ENCODE measurements at regions not wholly inside any gene's neighbourhood (a gene's known extent, or its start where the extent isn't known, plus 50 kb on each side); places are given as distances from the start of the nearest gene placed in this dataset.

- POLR2A ChIA-PET: no interaction called here
- Mint-ChIP-seq H3K4me3 (no peak overlapping the region), H3K27me3 (no peaks in the 10 kb centered on the region), H3K36me3 (no peaks in the 10 kb centered on the region), H3K4me1 (no peaks in the 10 kb centered on the region), H3K27ac (no peak overlapping the region), H3K9me3 (peaks cover 6 to 20% (median 11%) of the 10 kb centered on the region in 3 donors)
- H3K27me3 ChIP-seq (replicated peaks in 1 of 2; ENCODE audit: control insufficient read depth in 2 of 2, extremely low read depth in 1 of 2, insufficient read depth in 2 of 2, low read length in 1 of 2): no peaks in the 10 kb centered on the region
- CTCF ChIA-PET: no interaction called here
- H3K4me3 ChIP-seq (ENCODE audit: control insufficient read depth in 1 of 2, extremely low read depth in 1 of 2, low read length in 1 of 2): no peak overlapping the region
- DNase-seq: no peak
- no peaks in the 10 kb centered on the region for H3K36me3 ChIP-seq (ENCODE audit: control insufficient read depth in 2 of 2, extremely low read depth in 1 of 2, insufficient read depth in 1 of 2, low read length in 1 of 2)
- H3K9me3 ChIP-seq: no peaks in the 10 kb centered on the region
- ATAC-seq (replicated peaks in 1 of 4): no peak
- H3K27ac ChIP-seq (ENCODE audit: low read length): no peak overlapping the region
- WGBS (ENCODE audit: insufficient coverage): no CpG with 5 or more reads among the region's 3 CpGs
- no peaks in the 10 kb centered on the region for H3K4me1 ChIP-seq (ENCODE audit: control insufficient read depth in 1 of 2, extremely low read depth in 1 of 2, insufficient read depth in 2 of 2, low read length in 2 of 2)
Measured at GRCh38 chr2:52128081-52128480, 1096.1 kb upstream of the NRXN1 start.

GRCh38 chr2:52127527-52127926 lies 1095.6 kb upstream of the NRXN1 start:
- Histone ChIP-seq H3K27ac (ENCODE audit: low read length) (no peak overlapping the region), H3K9me3 (no peaks in the 10 kb centered on the region), H3K4me3 (ENCODE audit: control insufficient read depth in 1 of 2, extremely low read depth in 1 of 2, low read length in 1 of 2) (no peak overlapping the region), H3K36me3 (ENCODE audit: control insufficient read depth in 2 of 2, extremely low read depth in 1 of 2, insufficient read depth in 1 of 2, low read length in 1 of 2) (no peaks in the 10 kb centered on the region), H3K4me1 (ENCODE audit: control insufficient read depth in 1 of 2, extremely low read depth in 1 of 2, insufficient read depth in 2 of 2, low read length in 2 of 2) (no peaks in the 10 kb centered on the region), H3K27me3 (replicated peaks in 1 of 2; ENCODE audit: control insufficient read depth in 2 of 2, extremely low read depth in 1 of 2, insufficient read depth in 2 of 2, low read length in 1 of 2) (no peaks in the 10 kb centered on the region)
- Mint-ChIP-seq H3K4me1 (no peaks in the 10 kb centered on the region), H3K36me3 (no peaks in the 10 kb centered on the region), H3K27ac (no peak overlapping the region), H3K4me3 (no peak overlapping the region), H3K9me3 (peaks cover 6 to 20% (median 11%) of the 10 kb centered on the region in 3 donors), H3K27me3 (no peaks in the 10 kb centered on the region)
- no CpG with 5 or more reads among the region's 1 CpG for WGBS (ENCODE audit: insufficient coverage)
- ChIA-PET POLR2A (no interaction called here), CTCF (no interaction called here)
- no peak for ATAC-seq (replicated peaks in 1 of 4)
- no peak for DNase-seq

DNA sequence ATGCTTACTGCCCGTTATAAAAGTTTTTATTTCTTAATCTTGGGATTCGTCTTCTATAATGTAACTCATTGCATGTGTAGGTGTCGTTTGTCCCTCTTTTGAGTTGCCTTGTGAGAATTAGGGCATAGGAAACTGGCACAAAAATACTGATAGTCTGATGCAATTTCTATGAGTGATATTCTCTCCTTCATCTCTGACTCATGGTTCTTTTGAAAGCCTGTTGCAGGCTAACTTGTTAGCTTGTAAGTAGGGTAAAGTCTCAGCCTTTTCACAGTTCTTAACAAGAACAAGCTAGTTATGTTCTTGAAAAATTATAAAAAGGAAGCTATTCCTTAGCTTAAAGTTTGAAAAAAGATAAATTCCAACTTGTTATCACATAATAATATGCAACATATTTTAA lies 1085.4 kb upstream of the NRXN1 start:
- no peaks in the 10 kb centered on the region for H3K36me3 Mint-ChIP-seq
- POLR2A ChIA-PET: no interaction called here
- CTCF ChIA-PET: no interaction called here
- no peak for ATAC-seq (replicated peaks in 1 of 4)
- no peak overlapping the region for H3K27ac Mint-ChIP-seq
- H3K27ac ChIP-seq (ENCODE audit: low read length): no peak overlapping the region
- no peaks in the 10 kb centered on the region for H3K36me3 ChIP-seq (ENCODE audit: control insufficient read depth in 2 of 2, extremely low read depth in 1 of 2, insufficient read depth in 1 of 2, low read length in 1 of 2)
- no peaks in the 10 kb centered on the region for H3K27me3 Mint-ChIP-seq
- H3K4me1 ChIP-seq (ENCODE audit: control insufficient read depth in 1 of 2, extremely low read depth in 1 of 2, insufficient read depth in 2 of 2, low read length in 2 of 2): no peaks in the 10 kb centered on the region
- DNase-seq: no peak
- WGBS (ENCODE audit: insufficient coverage): 60% methylated on average over 2 of the region's 3 CpGs
- H3K4me3 Mint-ChIP-seq: no peak overlapping the region
- no peaks in the 10 kb centered on the region for H3K4me1 Mint-ChIP-seq
- H3K27me3 ChIP-seq (replicated peaks in 1 of 2; ENCODE audit: control insufficient read depth in 2 of 2, extremely low read depth in 1 of 2, insufficient read depth in 2 of 2, low read length in 1 of 2): no peaks in the 10 kb centered on the region
- H3K9me3 Mint-ChIP-seq: peaks cover 3 to 8% (median 6%) of the 10 kb centered on the region in 3 donors
- H3K4me3 ChIP-seq (ENCODE audit: control insufficient read depth in 1 of 2, extremely low read depth in 1 of 2, low read length in 1 of 2): no peak overlapping the region
- peaks cover 6% of the 10 kb centered on the region for H3K9me3 ChIP-seq

- Mint-ChIP-seq H3K27me3 (no peaks in the 10 kb centered on the region), H3K9me3 (peaks cover 6 to 9% (median 7%) of the 10 kb centered on the region in 3 donors), H3K36me3 (no peaks in the 10 kb centered on the region), H3K4me3 (no peak overlapping the region), H3K4me1 (no peaks in the 10 kb centered on the region), H3K27ac (no peak overlapping the region)
- Histone ChIP-seq H3K27me3 (replicated peaks in 1 of 2; ENCODE audit: control insufficient read depth in 2 of 2, extremely low read depth in 1 of 2, insufficient read depth in 2 of 2, low read length in 1 of 2) (no peaks in the 10 kb centered on the region), H3K36me3 (ENCODE audit: control insufficient read depth in 2 of 2, extremely low read depth in 1 of 2, insufficient read depth in 1 of 2, low read length in 1 of 2) (no peaks in the 10 kb centered on the region), H3K4me1 (ENCODE audit: control insufficient read depth in 1 of 2, extremely low read depth in 1 of 2, insufficient read depth in 2 of 2, low read length in 2 of 2) (no peaks in the 10 kb centered on the region), H3K27ac (ENCODE audit: low read length) (no peak overlapping the region), H3K9me3 (peaks cover 6% of the 10 kb centered on the region), H3K4me3 (ENCODE audit: control insufficient read depth in 1 of 2, extremely low read depth in 1 of 2, low read length in 1 of 2) (no peak overlapping the region)
- CTCF ChIA-PET: no interaction called here
- ATAC-seq (replicated peaks in 1 of 4) (no peak), DNase-seq (no peak)
- WGBS (ENCODE audit: insufficient coverage): no CpG with 5 or more reads among the region's 1 CpG
- POLR2A ChIA-PET: no interaction called here
Measured at GRCh38 chr2:52115750-52116149, 1083.8 kb upstream of the NRXN1 start.

DNA sequence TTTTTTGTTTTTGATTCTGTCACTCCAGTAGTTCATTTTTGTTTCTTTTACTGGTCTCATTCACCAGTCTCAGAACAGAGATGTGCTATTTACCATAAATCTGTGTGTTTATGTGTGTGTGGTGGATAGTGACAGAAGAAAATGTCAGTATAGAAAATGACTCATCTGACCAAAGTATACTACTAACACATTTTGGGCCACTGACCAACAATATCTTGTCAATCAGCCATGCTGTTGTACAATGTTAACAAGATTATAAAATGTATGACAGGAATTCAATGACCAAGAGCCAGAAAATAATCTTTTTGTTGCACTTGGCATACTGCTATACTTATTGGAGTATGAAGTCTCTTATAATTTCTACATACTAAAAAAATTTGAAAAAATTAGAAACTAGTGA lies 1081.4 kb upstream of the NRXN1 start:
- POLR2A ChIA-PET: no interaction called here
- peaks cover 6 to 7% (median 7%) of the 10 kb centered on the region in 3 donors for H3K9me3 Mint-ChIP-seq
- CTCF ChIA-PET: no interaction called here

DNA sequence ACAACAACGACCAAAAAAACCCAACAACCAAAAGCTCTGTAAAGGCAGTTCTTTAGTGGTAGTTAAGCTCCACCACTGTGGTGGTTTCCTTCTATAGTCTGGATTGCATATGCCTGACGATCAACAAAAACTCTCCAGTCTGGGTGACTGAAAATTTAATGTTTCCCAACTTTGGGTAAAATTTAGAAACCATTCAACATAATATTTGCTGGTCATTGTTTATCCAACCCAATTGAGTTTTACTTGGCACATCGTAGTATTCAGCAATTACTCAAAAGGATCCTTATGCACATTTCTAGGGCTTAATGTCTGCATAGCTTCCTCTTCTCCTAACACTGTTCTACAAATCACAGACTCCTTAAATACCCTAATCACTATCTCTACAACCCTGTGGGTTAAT lies 1080.2 kb upstream of the NRXN1 start:
- H3K9me3 Mint-ChIP-seq: peaks cover 6 to 15% (median 9%) of the 10 kb centered on the region in 3 donors
- no peak for ATAC-seq (replicated peaks in 1 of 4)

More for the DNA sequence above, 1081.4 kb upstream of the NRXN1 start:
- Mint-ChIP-seq H3K27ac (no peak overlapping the region), H3K36me3 (no peaks in the 10 kb centered on the region), H3K4me1 (no peaks in the 10 kb centered on the region), H3K27me3 (no peaks in the 10 kb centered on the region), H3K4me3 (no peak overlapping the region)
- Histone ChIP-seq H3K9me3 (peaks cover 6% of the 10 kb centered on the region), H3K36me3 (ENCODE audit: control insufficient read depth in 2 of 2, extremely low read depth in 1 of 2, insufficient read depth in 1 of 2, low read length in 1 of 2) (no peaks in the 10 kb centered on the region), H3K4me1 (ENCODE audit: control insufficient read depth in 1 of 2, extremely low read depth in 1 of 2, insufficient read depth in 2 of 2, low read length in 2 of 2) (no peaks in the 10 kb centered on the region), H3K27ac (ENCODE audit: low read length) (no peak overlapping the region), H3K4me3 (ENCODE audit: control insufficient read depth in 1 of 2, extremely low read depth in 1 of 2, low read length in 1 of 2) (no peak overlapping the region), H3K27me3 (replicated peaks in 1 of 2; ENCODE audit: control insufficient read depth in 2 of 2, extremely low read depth in 1 of 2, insufficient read depth in 2 of 2, low read length in 1 of 2) (no peaks in the 10 kb centered on the region)
- ATAC-seq (replicated peaks in 1 of 4) (no peak), DNase-seq (no peak)

GRCh38 chr2:52107124-52107523 lies 1075.2 kb upstream of the NRXN1 start:
- CTCF ChIA-PET: no interaction called here
- no peak for ATAC-seq (replicated peaks in 1 of 4)
- no peaks in the 10 kb centered on the region for H3K27me3 ChIP-seq (replicated peaks in 1 of 2; ENCODE audit: control insufficient read depth in 2 of 2, extremely low read depth in 1 of 2, insufficient read depth in 2 of 2, low read length in 1 of 2)
- H3K9me3 ChIP-seq: peaks cover 4% of the 10 kb centered on the region
- POLR2A ChIA-PET: no interaction called here
- Mint-ChIP-seq H3K4me3 (no peak overlapping the region), H3K36me3 (no peaks in the 10 kb centered on the region), H3K9me3 (peaks cover 6 to 22% (median 8%) of the 10 kb centered on the region in 3 donors), H3K27ac (no peak overlapping the region), H3K27me3 (no peaks in the 10 kb centered on the region), H3K4me1 (no peaks in the 10 kb centered on the region)
- WGBS (ENCODE audit: insufficient coverage): 67% methylated on average over 1 of the region's 6 CpGs
- no peaks in the 10 kb centered on the region for H3K4me1 ChIP-seq (ENCODE audit: control insufficient read depth in 1 of 2, extremely low read depth in 1 of 2, insufficient read depth in 2 of 2, low read length in 2 of 2)
- no peak overlapping the region for H3K27ac ChIP-seq (ENCODE audit: low read length)
- DNase-seq: no peak
- no peaks in the 10 kb centered on the region for H3K36me3 ChIP-seq (ENCODE audit: control insufficient read depth in 2 of 2, extremely low read depth in 1 of 2, insufficient read depth in 1 of 2, low read length in 1 of 2)
- no peak overlapping the region for H3K4me3 ChIP-seq (ENCODE audit: control insufficient read depth in 1 of 2, extremely low read depth in 1 of 2, low read length in 1 of 2)

More for the DNA sequence above, 1080.2 kb upstream of the NRXN1 start:
- CTCF ChIA-PET: interaction anchor here in 1 of 2 donors (0.6 kb wide), 1 partner anchor 34 kb away, joined by 3 read pairs; no protein-coding TSS in a partner anchor
- Histone ChIP-seq H3K4me3 (ENCODE audit: control insufficient read depth in 1 of 2, extremely low read depth in 1 of 2, low read length in 1 of 2) (no peak overlapping the region), H3K36me3 (ENCODE audit: control insufficient read depth in 2 of 2, extremely low read depth in 1 of 2, insufficient read depth in 1 of 2, low read length in 1 of 2) (no peaks in the 10 kb centered on the region), H3K27me3 (replicated peaks in 1 of 2; ENCODE audit: control insufficient read depth in 2 of 2, extremely low read depth in 1 of 2, insufficient read depth in 2 of 2, low read length in 1 of 2) (no peaks in the 10 kb centered on the region), H3K27ac (ENCODE audit: low read length) (no peak overlapping the region), H3K9me3 (peaks cover 6% of the 10 kb centered on the region), H3K4me1 (ENCODE audit: control insufficient read depth in 1 of 2, extremely low read depth in 1 of 2, insufficient read depth in 2 of 2, low read length in 2 of 2) (no peaks in the 10 kb centered on the region)
- WGBS (ENCODE audit: insufficient coverage): 100% methylated on average over 1 of the region's 3 CpGs
- Mint-ChIP-seq H3K36me3 (no peaks in the 10 kb centered on the region), H3K4me3 (no peak overlapping the region), H3K27ac (no peak overlapping the region), H3K27me3 (no peaks in the 10 kb centered on the region), H3K4me1 (no peaks in the 10 kb centered on the region)
- POLR2A ChIA-PET: no interaction called here
- DNase-seq: no peak
